GM12878 (cell line): ENCODE measurements at regions not wholly inside any gene's neighbourhood (a gene's known extent, or its start where the extent isn't known, plus 50 kb on each side); places are given as distances from the start of the nearest gene placed in this dataset.

Source experiments
- BHLHE40 ChIP-seq, 2 experiments: fragments of 450-650 bp in 1 of 2; IDR thresholded peaks; 2 replicates each; pipeline ENCODE4 v1.6.1; 2011 to 2017; ENCODE audit warnings: low read depth in 2 of 2, borderline replicate concordance in 1 of 2, improper control_type of control experiment in 1 of 2, low read length in 1 of 2, mild to moderate bottlenecking in 1 of 2
- CEBPB ChIP-seq, 2 experiments: fragments of 150-350 bp in 1 of 2; IDR thresholded peaks; 2 replicates each; pipeline ENCODE4 v1.6.1; 2012 to 2014; ENCODE audit warnings: low read depth in 2 of 2, low read length in 2 of 2, borderline replicate concordance in 1 of 2, inconsistent platforms in 1 of 2
- CHD1 ChIP-seq: IDR thresholded peaks from 2 replicates; pipeline ENCODE4 v1.6.1; 2012; ENCODE audit warnings: low read depth, low read length, improper control_type of control experiment
- JUNB ChIP-seq: IDR thresholded peaks from 2 replicates; pipeline ENCODE4 v1.6.1; 2016; ENCODE audit warnings: antibody characterized with exemption, mild to moderate bottlenecking
- MYC ChIP-seq: IDR thresholded peaks from 2 replicates; pipeline ENCODE4 v1.6.1; 2011; ENCODE audit warnings: mild to moderate bottlenecking, low read length, moderate library complexity, inconsistent platforms; ENCODE audit not compliant: insufficient read depth, insufficient replicate concordance, insufficient read length, severe bottlenecking
- TAF1 ChIP-seq: IDR thresholded peaks from 2 replicates; pipeline ENCODE4 v1.6.1; 2011; ENCODE audit warnings: mild to moderate bottlenecking, low read depth, low read length, borderline replicate concordance
- TF ChIP-seq, protein P1 (sequence below), 3 experiments: IDR thresholded peaks in 2 of 3; conservative IDR thresholded peaks in 1 of 3; 2 replicates each; pipeline ENCODE4 v1.5.1; 2011; ENCODE audit warnings: low read depth in 3 of 3, low read length in 3 of 3, mild to moderate bottlenecking in 3 of 3, control low read depth in 2 of 3, moderate library complexity in 2 of 3, inconsistent platforms in 1 of 3, mixed read lengths in 1 of 3; ENCODE audit not compliant: control insufficient read depth in 2 of 3, insufficient read depth in 1 of 3; ENCODE audit errors: extremely low read depth in 1 of 3
- TF ChIP-seq, protein P2 (sequence below): fragments of 450-650 bp; IDR thresholded peaks from 2 replicates; pipeline ENCODE4 v1.6.1; 2018; ENCODE audit warnings: mild to moderate bottlenecking, low read depth, moderate library complexity; ENCODE audit not compliant: partially characterized antibody

DNA sequence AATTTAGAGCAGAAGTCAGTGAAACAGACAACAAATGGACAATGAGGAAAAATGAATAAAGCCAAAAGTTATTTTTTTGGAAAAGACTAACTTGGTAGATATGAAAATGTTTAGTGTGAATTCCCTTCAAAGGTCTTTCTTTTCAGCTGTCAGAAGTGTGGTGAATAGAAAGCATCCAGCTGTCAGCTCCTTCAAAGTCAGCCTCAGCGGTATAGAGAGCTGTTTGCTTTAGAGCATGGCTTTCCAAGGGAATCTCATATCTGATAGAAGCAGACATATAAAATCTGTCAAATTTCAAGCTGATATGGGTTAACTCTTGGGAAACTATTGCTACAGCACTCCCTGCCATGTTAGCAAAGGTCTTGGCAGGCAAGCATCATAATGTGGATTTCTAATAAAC is 309.3 kb downstream of the CASP12 start:
- no peak for TF ChIP-seq JUNB
- TF ChIP-seq, protein P1, sequence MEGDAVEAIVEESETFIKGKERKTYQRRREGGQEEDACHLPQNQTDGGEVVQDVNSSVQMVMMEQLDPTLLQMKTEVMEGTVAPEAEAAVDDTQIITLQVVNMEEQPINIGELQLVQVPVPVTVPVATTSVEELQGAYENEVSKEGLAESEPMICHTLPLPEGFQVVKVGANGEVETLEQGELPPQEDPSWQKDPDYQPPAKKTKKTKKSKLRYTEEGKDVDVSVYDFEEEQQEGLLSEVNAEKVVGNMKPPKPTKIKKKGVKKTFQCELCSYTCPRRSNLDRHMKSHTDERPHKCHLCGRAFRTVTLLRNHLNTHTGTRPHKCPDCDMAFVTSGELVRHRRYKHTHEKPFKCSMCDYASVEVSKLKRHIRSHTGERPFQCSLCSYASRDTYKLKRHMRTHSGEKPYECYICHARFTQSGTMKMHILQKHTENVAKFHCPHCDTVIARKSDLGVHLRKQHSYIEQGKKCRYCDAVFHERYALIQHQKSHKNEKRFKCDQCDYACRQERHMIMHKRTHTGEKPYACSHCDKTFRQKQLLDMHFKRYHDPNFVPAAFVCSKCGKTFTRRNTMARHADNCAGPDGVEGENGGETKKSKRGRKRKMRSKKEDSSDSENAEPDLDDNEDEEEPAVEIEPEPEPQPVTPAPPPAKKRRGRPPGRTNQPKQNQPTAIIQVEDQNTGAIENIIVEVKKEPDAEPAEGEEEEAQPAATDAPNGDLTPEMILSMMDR (IDR thresholded peaks at IDR 0.05 in 2 of 3, conservative IDR thresholded peaks at IDR 0.05 in 1 of 3; ENCODE audit: control insufficient read depth in 2 of 3, extremely low read depth in 1 of 3, insufficient read depth in 1 of 3, low read depth in 3 of 3, low read length in 3 of 3), result no peak
- no peak for TF ChIP-seq CEBPB (IDR thresholded peaks at IDR 0.05; ENCODE audit: borderline replicate concordance in 1 of 2, low read depth in 2 of 2, low read length in 2 of 2)
- TF ChIP-seq TAF1, result no peak
- no peak for TF ChIP-seq BHLHE40 (IDR thresholded peaks at IDR 0.05; ENCODE audit: borderline replicate concordance in 1 of 2, low read depth in 2 of 2, low read length in 1 of 2)
- no peak for TF ChIP-seq CHD1
- TF ChIP-seq MYC, result no peak
- TF ChIP-seq, protein P2, sequence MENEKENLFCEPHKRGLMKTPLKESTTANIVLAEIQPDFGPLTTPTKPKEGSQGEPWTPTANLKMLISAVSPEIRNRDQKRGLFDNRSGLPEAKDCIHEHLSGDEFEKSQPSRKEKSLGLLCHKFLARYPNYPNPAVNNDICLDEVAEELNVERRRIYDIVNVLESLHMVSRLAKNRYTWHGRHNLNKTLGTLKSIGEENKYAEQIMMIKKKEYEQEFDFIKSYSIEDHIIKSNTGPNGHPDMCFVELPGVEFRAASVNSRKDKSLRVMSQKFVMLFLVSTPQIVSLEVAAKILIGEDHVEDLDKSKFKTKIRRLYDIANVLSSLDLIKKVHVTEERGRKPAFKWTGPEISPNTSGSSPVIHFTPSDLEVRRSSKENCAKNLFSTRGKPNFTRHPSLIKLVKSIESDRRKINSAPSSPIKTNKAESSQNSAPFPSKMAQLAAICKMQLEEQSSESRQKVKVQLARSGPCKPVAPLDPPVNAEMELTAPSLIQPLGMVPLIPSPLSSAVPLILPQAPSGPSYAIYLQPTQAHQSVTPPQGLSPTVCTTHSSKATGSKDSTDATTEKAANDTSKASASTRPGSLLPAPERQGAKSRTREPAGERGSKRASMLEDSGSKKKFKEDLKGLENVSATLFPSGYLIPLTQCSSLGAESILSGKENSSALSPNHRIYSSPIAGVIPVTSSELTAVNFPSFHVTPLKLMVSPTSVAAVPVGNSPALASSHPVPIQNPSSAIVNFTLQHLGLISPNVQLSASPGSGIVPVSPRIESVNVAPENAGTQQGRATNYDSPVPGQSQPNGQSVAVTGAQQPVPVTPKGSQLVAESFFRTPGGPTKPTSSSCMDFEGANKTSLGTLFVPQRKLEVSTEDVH, result no peak
